Loucy (cell line): ENCODE measurements at regions not wholly inside any gene's neighbourhood (a gene's known extent, or its start where the extent isn't known, plus 50 kb on each side); places are given as distances from the start of the nearest gene placed in this dataset.

ENCODE experiments used
- CTCF ChIP-seq: fragments of 200-600 bp; sonication (generic); conservative IDR thresholded peaks from 2 replicates; pipeline ENCODE4 v1.5.1; 2014; ENCODE audit warnings: mild to moderate bottlenecking, antibody characterized with exemption, low read length
- EZH2phosphoT487 ChIP-seq: fragments of 200-600 bp; IDR thresholded peaks from 2 replicates; pipeline ENCODE4 v1.6.1; 2018; ENCODE audit warnings: antibody characterized with exemption, mild to moderate bottlenecking, moderate library complexity, borderline replicate concordance

DNA sequence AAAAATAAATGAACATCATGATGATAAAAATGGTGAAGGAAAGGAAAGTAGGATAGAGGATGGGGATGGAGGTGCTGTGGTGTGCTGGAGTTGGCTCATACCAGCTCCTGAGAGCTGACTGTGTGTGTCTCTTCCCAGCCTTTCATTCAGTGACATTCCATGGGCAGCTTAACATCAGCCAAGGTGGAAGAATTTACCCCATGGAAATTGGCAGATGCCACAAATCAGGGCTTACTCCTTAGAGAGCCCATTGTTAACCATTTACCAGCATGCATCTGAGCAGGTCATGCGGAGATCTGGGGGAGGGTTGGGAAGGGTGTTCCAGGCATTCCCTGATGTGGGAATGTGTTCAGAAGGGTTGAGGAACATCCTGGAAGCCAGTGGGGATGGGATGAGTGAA, 164.7 kb upstream of the MYL2 start:
- TF ChIP-seq CTCF: no peak
- TF ChIP-seq EZH2phosphoT487: no peak
